ENCODE measurements at regions not wholly inside any gene's neighbourhood (a gene's known extent, or its start where the extent isn't known, plus 50 kb on each side); places are given as distances from the start of the nearest gene placed in this dataset.

- TF ChIP-seq CTCF (IDR thresholded peaks at IDR 0.05; ENCODE audit: insufficient read depth, low read length) (no peak), POLR2AphosphoS5 (IDR thresholded peaks at IDR 0.05; ENCODE audit: low read depth) (no peak), REST (IDR thresholded peaks at IDR 0.05; ENCODE audit: insufficient replicate concordance, low read depth) (no peak)
Observed at GRCh38 chr10:3237530-3237929, 64.9 kb upstream of the PITRM1 start.
